ENCODE measurements at regions not wholly inside any gene's neighbourhood (a gene's known extent, or its start where the extent isn't known, plus 50 kb on each side); places are given as distances from the start of the nearest gene placed in this dataset.
"Not testable (repeated sequence)": the region's sequence is repeated elsewhere in the genome, so short reads cannot be mapped to it uniquely, and the experiment has no call there.

- H3K4me1 Mint-ChIP-seq (ENCODE audit: unreplicated experiment); H3K36me3 Mint-ChIP-seq (ENCODE audit: unreplicated experiment); H3K4me3 Mint-ChIP-seq (ENCODE audit: unreplicated experiment); H3K27ac Mint-ChIP-seq (ENCODE audit: unreplicated experiment); H3K27me3 Mint-ChIP-seq (ENCODE audit: unreplicated experiment); DNase-seq (ENCODE audit: extremely low spot score, unreplicated experiment); H3K9me3 Mint-ChIP-seq (ENCODE audit: unreplicated experiment): not testable (repeated sequence)
Observed at GRCh38 chr5:102154791-102155605, 141.1 kb downstream of the SLCO4C1 start.

DNA sequence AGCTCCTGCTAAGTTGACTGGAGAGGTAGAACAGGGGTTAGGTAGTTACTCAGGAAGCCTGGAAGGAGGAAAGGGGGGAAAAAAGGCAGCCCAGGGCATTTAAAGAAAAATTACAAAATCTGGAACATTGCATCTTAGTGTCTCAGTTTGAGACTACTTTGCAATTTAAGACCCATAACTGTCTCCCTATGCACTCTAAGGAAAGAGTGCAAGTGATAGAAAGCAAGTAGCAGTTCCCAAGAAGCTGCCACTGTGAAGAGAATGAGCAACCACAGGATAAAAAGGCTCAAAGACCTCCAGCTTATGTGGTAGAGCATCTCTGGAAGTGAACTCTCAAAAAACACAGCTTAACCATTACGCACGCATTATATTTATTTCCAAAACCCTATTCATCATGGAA is 141.8 kb downstream of the SLCO4C1 start:
- TF ChIP-seq, protein P1, sequence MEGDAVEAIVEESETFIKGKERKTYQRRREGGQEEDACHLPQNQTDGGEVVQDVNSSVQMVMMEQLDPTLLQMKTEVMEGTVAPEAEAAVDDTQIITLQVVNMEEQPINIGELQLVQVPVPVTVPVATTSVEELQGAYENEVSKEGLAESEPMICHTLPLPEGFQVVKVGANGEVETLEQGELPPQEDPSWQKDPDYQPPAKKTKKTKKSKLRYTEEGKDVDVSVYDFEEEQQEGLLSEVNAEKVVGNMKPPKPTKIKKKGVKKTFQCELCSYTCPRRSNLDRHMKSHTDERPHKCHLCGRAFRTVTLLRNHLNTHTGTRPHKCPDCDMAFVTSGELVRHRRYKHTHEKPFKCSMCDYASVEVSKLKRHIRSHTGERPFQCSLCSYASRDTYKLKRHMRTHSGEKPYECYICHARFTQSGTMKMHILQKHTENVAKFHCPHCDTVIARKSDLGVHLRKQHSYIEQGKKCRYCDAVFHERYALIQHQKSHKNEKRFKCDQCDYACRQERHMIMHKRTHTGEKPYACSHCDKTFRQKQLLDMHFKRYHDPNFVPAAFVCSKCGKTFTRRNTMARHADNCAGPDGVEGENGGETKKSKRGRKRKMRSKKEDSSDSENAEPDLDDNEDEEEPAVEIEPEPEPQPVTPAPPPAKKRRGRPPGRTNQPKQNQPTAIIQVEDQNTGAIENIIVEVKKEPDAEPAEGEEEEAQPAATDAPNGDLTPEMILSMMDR (IDR thresholded peaks at IDR 0.05), result no peak
- Mint-ChIP-seq H3K27ac (ENCODE audit: unreplicated experiment) (no peak overlapping the region), H3K9me3 (ENCODE audit: unreplicated experiment) (peaks cover 10% of the 10 kb centered on the region), H3K36me3 (ENCODE audit: unreplicated experiment) (no peaks in the 10 kb centered on the region), H3K27me3 (ENCODE audit: unreplicated experiment) (no peaks in the 10 kb centered on the region), H3K4me1 (ENCODE audit: unreplicated experiment) (no peaks in the 10 kb centered on the region), H3K4me3 (ENCODE audit: unreplicated experiment) (no peak overlapping the region)
- no peak for DNase-seq (ENCODE audit: extremely low spot score, unreplicated experiment)

DNA sequence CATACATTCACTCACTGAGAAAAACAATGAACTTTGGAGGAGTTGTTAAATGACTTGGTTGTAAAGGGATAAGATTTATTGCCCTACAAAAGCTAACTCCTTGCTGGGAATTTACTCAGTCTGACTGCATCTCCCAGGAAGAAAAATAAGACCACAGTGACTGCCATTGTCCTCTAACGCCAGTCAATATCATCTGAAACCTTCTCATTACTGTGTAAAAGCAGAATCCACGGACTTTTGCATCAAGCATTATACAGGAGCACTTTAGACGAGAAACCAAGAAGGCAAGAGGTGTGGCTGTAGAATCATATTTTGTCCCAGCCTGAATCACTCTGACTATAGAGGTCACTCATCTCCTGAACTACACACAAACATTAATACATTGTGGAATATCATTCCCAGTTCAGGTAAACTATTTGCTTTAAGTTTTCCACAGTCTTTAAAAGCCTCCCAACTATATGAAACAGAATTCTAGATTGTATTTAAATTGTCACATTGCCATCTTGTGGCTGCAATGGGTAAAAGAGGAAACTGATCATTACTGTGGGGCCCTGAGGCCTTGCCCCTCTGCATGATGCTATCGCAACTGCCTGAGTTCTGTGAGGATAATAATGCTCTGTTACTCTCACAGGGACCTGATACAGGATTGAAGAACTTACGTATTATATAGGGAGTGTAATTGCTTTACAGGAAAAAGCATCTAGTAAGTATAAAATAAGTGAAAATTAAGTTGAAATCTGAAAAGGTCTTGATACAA is 142.9 kb downstream of the SLCO4C1 start:
- Mint-ChIP-seq H3K27me3 (ENCODE audit: unreplicated experiment) (no peaks in the 10 kb centered on the region), H3K27ac (ENCODE audit: unreplicated experiment) (no peak overlapping the region), H3K36me3 (ENCODE audit: unreplicated experiment) (no peaks in the 10 kb centered on the region), H3K9me3 (ENCODE audit: unreplicated experiment) (peaks cover 3% of the 10 kb centered on the region), H3K4me1 (ENCODE audit: unreplicated experiment) (no peaks in the 10 kb centered on the region), H3K4me3 (ENCODE audit: unreplicated experiment) (no peak overlapping the region)
- TF ChIP-seq, protein P1 (IDR thresholded peaks at IDR 0.05), result peak; percentile 58
- no peak for DNase-seq (ENCODE audit: extremely low spot score, unreplicated experiment)

DNA sequence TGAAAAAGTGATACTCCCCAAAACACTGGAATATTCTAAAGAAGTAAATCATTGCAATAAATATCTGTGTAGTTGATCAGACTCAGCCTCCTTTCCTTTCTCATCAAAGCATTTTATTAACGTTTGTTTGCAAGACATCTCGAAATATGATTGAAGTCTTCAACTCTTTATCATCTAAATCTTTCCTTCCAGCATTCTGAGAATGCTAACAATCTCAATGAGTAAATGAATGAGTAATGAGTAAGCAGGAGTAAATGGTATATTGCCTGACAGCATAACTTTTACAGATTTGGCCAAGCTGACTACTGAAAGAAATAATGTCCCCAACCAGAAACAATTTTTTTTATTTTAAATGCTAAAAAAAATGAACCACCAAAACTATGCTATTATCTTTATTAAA is 157.1 kb downstream of the SLCO4C1 start:
- no peaks in the 10 kb centered on the region for H3K27me3 Mint-ChIP-seq (ENCODE audit: unreplicated experiment)
- H3K36me3 Mint-ChIP-seq (ENCODE audit: unreplicated experiment), result no peaks in the 10 kb centered on the region
- H3K9me3 Mint-ChIP-seq (ENCODE audit: unreplicated experiment), result no peaks in the 10 kb centered on the region
- no peak for DNase-seq (ENCODE audit: extremely low spot score, unreplicated experiment)
- no peak overlapping the region for H3K4me3 Mint-ChIP-seq (ENCODE audit: unreplicated experiment)
- TF ChIP-seq, protein P1 (IDR thresholded peaks at IDR 0.05), result no peak
- no peaks in the 10 kb centered on the region for H3K4me1 Mint-ChIP-seq (ENCODE audit: unreplicated experiment)
- no peak overlapping the region for H3K27ac Mint-ChIP-seq (ENCODE audit: unreplicated experiment)

GRCh38 chr5:102138243-102138653 is 157.8 kb downstream of the SLCO4C1 start:
- H3K27me3 Mint-ChIP-seq (ENCODE audit: unreplicated experiment), result no peaks in the 10 kb centered on the region
- H3K36me3 Mint-ChIP-seq (ENCODE audit: unreplicated experiment), result no peaks in the 10 kb centered on the region
- H3K9me3 Mint-ChIP-seq (ENCODE audit: unreplicated experiment), result no peaks in the 10 kb centered on the region
- no peak overlapping the region for H3K27ac Mint-ChIP-seq (ENCODE audit: unreplicated experiment)
- DNase-seq (ENCODE audit: extremely low spot score, unreplicated experiment), result no peak
- H3K4me3 Mint-ChIP-seq (ENCODE audit: unreplicated experiment), result no peak overlapping the region
- H3K4me1 Mint-ChIP-seq (ENCODE audit: unreplicated experiment), result no peaks in the 10 kb centered on the region
- TF ChIP-seq, protein P1 (IDR thresholded peaks at IDR 0.05), result no peak

Measured in osteocyte (in vitro differentiated cells).